ENCODE measurements at regions not wholly inside any gene's neighbourhood (a gene's known extent, or its start where the extent isn't known, plus 50 kb on each side); places are given as distances from the start of the nearest gene placed in this dataset.

- CTCF ChIA-PET: no interaction called here
- Mint-ChIP-seq H3K4me1 (no peaks in the 10 kb centered on the region), H3K36me3 (ENCODE audit: low read depth) (no peaks in the 10 kb centered on the region), H3K27ac (no peak overlapping the region), H3K9me3 (no peaks in the 10 kb centered on the region), H3K27me3 (no peaks in the 10 kb centered on the region), H3K4me3 (no peak overlapping the region)
- no peak for TF ChIP-seq CTCF (IDR thresholded peaks at IDR 0.05)
- DNase-seq (no peak), ATAC-seq (ENCODE audit: low read depth) (no peak)
- POLR2A ChIA-PET: no interaction called here
- intact Hi-C loops (cut with micrococcal nuclease): no loop called here
These were observed 156.2 kb upstream of the ARPP21 start for GRCh38 chr3:35483131-35483530.

- intact Hi-C loops (cut with micrococcal nuclease): no loop called here
- TF ChIP-seq CTCF (IDR thresholded peaks at IDR 0.05): no peak
- H3K4me3 Mint-ChIP-seq: no peak overlapping the region
- no peaks in the 10 kb centered on the region for H3K4me1 Mint-ChIP-seq
- H3K27ac Mint-ChIP-seq: no peak overlapping the region
- CTCF ChIA-PET: no interaction called here
- POLR2A ChIA-PET: no interaction called here
- H3K9me3 Mint-ChIP-seq: no peaks in the 10 kb centered on the region
- no peaks in the 10 kb centered on the region for H3K27me3 Mint-ChIP-seq
- no peak for DNase-seq
- ATAC-seq (ENCODE audit: low read depth): no peak
- no peaks in the 10 kb centered on the region for H3K36me3 Mint-ChIP-seq (ENCODE audit: low read depth)
These were observed 154.3 kb upstream of the ARPP21 start for GRCh38 chr3:35484929-35485530.

- intact Hi-C loops (cut with micrococcal nuclease): no loop called here
- no peak overlapping the region for H3K4me3 Mint-ChIP-seq
- DNase-seq (no peak), ATAC-seq (ENCODE audit: low read depth) (no peak)
- CTCF ChIA-PET: no interaction called here
- no peaks in the 10 kb centered on the region for H3K4me1 Mint-ChIP-seq
- no peaks in the 10 kb centered on the region for H3K9me3 Mint-ChIP-seq
- TF ChIP-seq CTCF (IDR thresholded peaks at IDR 0.05): no peak
- POLR2A ChIA-PET: no interaction called here
- H3K27ac Mint-ChIP-seq: no peak overlapping the region
- H3K27me3 Mint-ChIP-seq: no peaks in the 10 kb centered on the region
- no peaks in the 10 kb centered on the region for H3K36me3 Mint-ChIP-seq (ENCODE audit: low read depth)
These were observed 153.0 kb upstream of the ARPP21 start for GRCh38 chr3:35486295-35486694.

GRCh38 chr3:35487376-35487775 lies 151.9 kb upstream of the ARPP21 start:
- H3K36me3 Mint-ChIP-seq (ENCODE audit: low read depth): no peaks in the 10 kb centered on the region
- ChIA-PET POLR2A (no interaction called here), CTCF (no interaction called here)
- no peak for DNase-seq
- H3K9me3 Mint-ChIP-seq: no peaks in the 10 kb centered on the region
- intact Hi-C loops (cut with micrococcal nuclease): no loop called here
- no peak overlapping the region for H3K27ac Mint-ChIP-seq
- H3K27me3 Mint-ChIP-seq: no peaks in the 10 kb centered on the region
- H3K4me1 Mint-ChIP-seq: no peaks in the 10 kb centered on the region
- ATAC-seq (ENCODE audit: low read depth): no peak
- no peak for TF ChIP-seq CTCF (IDR thresholded peaks at IDR 0.05)
- H3K4me3 Mint-ChIP-seq: no peak overlapping the region

- Mint-ChIP-seq H3K27me3 (no peaks in the 10 kb centered on the region), H3K27ac (no peak overlapping the region), H3K36me3 (ENCODE audit: low read depth) (no peaks in the 10 kb centered on the region), H3K4me1 (no peaks in the 10 kb centered on the region), H3K9me3 (no peaks in the 10 kb centered on the region), H3K4me3 (no peak overlapping the region)
- CTCF ChIA-PET: no interaction called here
- DNase-seq (no peak), ATAC-seq (ENCODE audit: low read depth) (no peak)
- POLR2A ChIA-PET: no interaction called here
- intact Hi-C loops (cut with micrococcal nuclease): no loop called here
- no peak for TF ChIP-seq CTCF (IDR thresholded peaks at IDR 0.05)
These were observed 150.8 kb upstream of the ARPP21 start for GRCh38 chr3:35488526-35488925.

All from activated B cell treated with CpG ODN at 0.5 μM for 24 hours (primary cell).